Skeletal muscle tissue (tissue), 3 donors: ENCODE measurements at regions not wholly inside any gene's neighbourhood (a gene's known extent, or its start where the extent isn't known, plus 50 kb on each side); places are given as distances from the start of the nearest gene placed in this dataset.

Experiments used
- H3K27ac ChIP-seq: one replicate; pipeline ENCODE4 v1.7.0; 2013; ENCODE audit warnings: mild to moderate bottlenecking, low read depth, low read length, inconsistent platforms
- H3K27me3 ChIP-seq, 3 donors: one replicate each; pipeline ENCODE4 v1.7.0; 2013; ENCODE audit warnings: low read length in 3 of 3; ENCODE audit not compliant: control insufficient read depth in 3 of 3, insufficient read depth in 3 of 3
- H3K36me3 ChIP-seq, 3 donors: one replicate each; pipeline ENCODE4 v1.7.0; 2013; ENCODE audit warnings: low read length in 3 of 3; ENCODE audit not compliant: control insufficient read depth in 3 of 3, insufficient read depth in 3 of 3
- H3K4me1 ChIP-seq, 3 donors: one replicate each; pipeline ENCODE4 v1.7.0; 2013; ENCODE audit warnings: low read length in 3 of 3, mild to moderate bottlenecking in 3 of 3; ENCODE audit not compliant: control insufficient read depth in 3 of 3, insufficient read depth in 3 of 3
- H3K4me3 ChIP-seq, 3 donors: one replicate each; pipeline ENCODE4 v1.7.0; 2013; ENCODE audit warnings: low read length in 3 of 3
- H3K9ac ChIP-seq, 3 donors: one replicate each; pipeline ENCODE4 v1.7.0; 2013; ENCODE audit warnings: low read length in 3 of 3, mild to moderate bottlenecking in 3 of 3, moderate library complexity in 2 of 3, low read depth in 1 of 3
- H3K9me3 ChIP-seq, 3 donors: one replicate each; pipeline ENCODE4 v1.7.0; 2013; ENCODE audit warnings: low read length in 3 of 3; ENCODE audit not compliant: control insufficient read depth in 3 of 3
- donor health status: Osteomylitis.

- Histone ChIP-seq H3K9me3 (no peaks in the 10 kb centered on the region), H3K27me3 (no peaks in the 10 kb centered on the region), H3K4me3 (no peak overlapping the region), H3K27ac (no peak overlapping the region), H3K9ac (no peak overlapping the region), H3K36me3 (no peaks in the 10 kb centered on the region), H3K4me1 (no peaks in the 10 kb centered on the region)
Measured at GRCh38 chr2:19846567-19846966, 55.2 kb downstream of the TTC32 start.

- Histone ChIP-seq H3K4me1 (no peaks in the 10 kb centered on the region), H3K27me3 (no peaks in the 10 kb centered on the region), H3K36me3 (no peaks in the 10 kb centered on the region), H3K9me3 (no peaks in the 10 kb centered on the region), H3K4me3 (no peak overlapping the region), H3K27ac (no peak overlapping the region), H3K9ac (no peak overlapping the region)
Measured at GRCh38 chr2:19846030-19846429, 55.8 kb downstream of the TTC32 start.

GRCh38 chr2:19845323-19845920 lies 56.4 kb downstream of the TTC32 start:
- Histone ChIP-seq H3K4me3 (no peak overlapping the region), H3K9me3 (no peaks in the 10 kb centered on the region), H3K27ac (no peak overlapping the region), H3K9ac (no peak overlapping the region), H3K27me3 (no peaks in the 10 kb centered on the region), H3K36me3 (no peaks in the 10 kb centered on the region), H3K4me1 (no peaks in the 10 kb centered on the region)

GRCh38 chr2:19844750-19845149 lies 57.0 kb downstream of the TTC32 start:
- H3K4me1 ChIP-seq = no peaks in the 10 kb centered on the region
- no peak overlapping the region for H3K4me3 ChIP-seq
- no peaks in the 10 kb centered on the region for H3K36me3 ChIP-seq
- no peak overlapping the region for H3K9ac ChIP-seq
- no peaks in the 10 kb centered on the region for H3K9me3 ChIP-seq
- no peak overlapping the region for H3K27ac ChIP-seq
- H3K27me3 ChIP-seq = no peaks in the 10 kb centered on the region

- Histone ChIP-seq H3K9ac (no peak overlapping the region), H3K27me3 (no peaks in the 10 kb centered on the region), H3K27ac (no peak overlapping the region), H3K36me3 (no peaks in the 10 kb centered on the region), H3K4me1 (no peaks in the 10 kb centered on the region), H3K4me3 (no peak overlapping the region), H3K9me3 (no peaks in the 10 kb centered on the region)
Measured at GRCh38 chr2:19843992-19844515, 57.7 kb downstream of the TTC32 start.

- H3K9me3 ChIP-seq = no peaks in the 10 kb centered on the region
- no peak overlapping the region for H3K9ac ChIP-seq
- no peak overlapping the region for H3K27ac ChIP-seq
- no peaks in the 10 kb centered on the region for H3K36me3 ChIP-seq
- H3K27me3 ChIP-seq = no peaks in the 10 kb centered on the region
- no peaks in the 10 kb centered on the region for H3K4me1 ChIP-seq
- H3K4me3 ChIP-seq = no peak overlapping the region
Measured at GRCh38 chr2:19841918-19842693, 59.7 kb downstream of the TTC32 start.

GRCh38 chr2:19839438-19839837 lies 62.3 kb downstream of the TTC32 start:
- no peaks in the 10 kb centered on the region for H3K36me3 ChIP-seq
- no peaks in the 10 kb centered on the region for H3K9me3 ChIP-seq
- no peak overlapping the region for H3K9ac ChIP-seq
- H3K4me3 ChIP-seq = no peak overlapping the region
- H3K27ac ChIP-seq = no peak overlapping the region
- peaks cover 5 to 11% (median 6%) of the 10 kb centered on the region in 3 donors for H3K4me1 ChIP-seq
- H3K27me3 ChIP-seq = no peaks in the 10 kb centered on the region

GRCh38 chr2:19838616-19839015 lies 63.2 kb downstream of the TTC32 start:
- Histone ChIP-seq H3K4me1 (peaks cover 5 to 11% (median 6%) of the 10 kb centered on the region in 3 donors), H3K27ac (no peak overlapping the region), H3K36me3 (no peaks in the 10 kb centered on the region), H3K9me3 (no peaks in the 10 kb centered on the region), H3K9ac (no peak overlapping the region), H3K27me3 (no peaks in the 10 kb centered on the region), H3K4me3 (no peak overlapping the region)

GRCh38 chr2:19837235-19837766 lies 64.5 kb downstream of the TTC32 start:
- Histone ChIP-seq H3K4me3 (no peak overlapping the region), H3K36me3 (no peaks in the 10 kb centered on the region), H3K27ac (no peak overlapping the region), H3K27me3 (no peaks in the 10 kb centered on the region), H3K4me1 (peaks cover 5 to 11% (median 6%) of the 10 kb centered on the region in 3 donors), H3K9ac (no peak overlapping the region), H3K9me3 (no peaks in the 10 kb centered on the region)

- Histone ChIP-seq H3K9me3 (no peaks in the 10 kb centered on the region), H3K9ac (no peak overlapping the region), H3K36me3 (no peaks in the 10 kb centered on the region), H3K4me3 (no peak overlapping the region), H3K27me3 (no peaks in the 10 kb centered on the region), H3K27ac (no peak overlapping the region), H3K4me1 (peaks cover 5 to 11% (median 6%) of the 10 kb centered on the region in 3 donors)
Measured at GRCh38 chr2:19835781-19836281, 66.0 kb downstream of the TTC32 start.
